NCI-H345 (cell line): ENCODE measurements at regions not wholly inside any gene's neighbourhood (a gene's known extent, or its start where the extent isn't known, plus 50 kb on each side); places are given as distances from the start of the nearest gene placed in this dataset.

Experiments
- DNase-seq: peaks from one replicate; lab custom pipeline; 2025; lab: John Stamatoyannopoulos, UW

DNA sequence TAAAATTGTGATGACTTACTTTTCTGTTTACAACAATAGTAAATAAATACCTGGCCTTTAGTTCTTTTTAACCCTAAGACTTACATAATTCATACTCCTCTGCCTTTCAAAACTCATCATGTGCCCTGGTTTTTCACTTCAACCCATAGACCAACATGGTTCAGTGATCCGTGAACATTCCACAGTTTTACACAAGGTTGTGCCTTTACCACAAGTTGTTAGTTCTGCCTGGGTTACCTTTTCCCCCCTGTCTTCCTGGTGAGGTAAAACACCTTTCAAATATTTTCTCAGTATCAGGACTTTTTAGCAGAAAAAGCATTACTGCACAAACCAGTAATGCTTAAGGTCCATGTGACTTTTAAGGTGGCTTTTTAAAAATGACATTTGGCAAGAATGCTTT is 1466.4 kb downstream of the PLA2G4A start:
- no peak for DNase-seq

DNA sequence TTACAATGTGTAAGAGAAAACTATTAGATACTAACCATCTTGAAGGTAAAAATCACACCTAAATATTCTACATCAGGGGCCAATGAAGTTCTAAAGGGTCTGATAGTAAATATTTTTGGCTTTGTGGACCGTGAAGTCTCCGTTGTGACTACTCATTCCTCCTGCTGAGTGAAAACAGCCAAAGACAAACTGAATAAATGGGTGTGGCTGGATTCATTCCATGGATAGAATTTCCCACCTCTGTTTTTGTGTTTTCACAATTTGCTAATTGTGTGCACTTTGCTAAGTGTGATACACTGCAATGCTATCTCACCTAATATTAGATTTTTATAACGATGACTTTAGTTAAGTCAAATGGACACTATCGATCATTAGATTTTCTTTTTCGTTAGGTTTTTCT is 1474.0 kb downstream of the PLA2G4A start:
- DNase-seq: no peak

GRCh38 chr1:188314557-188315137 is 1485.9 kb downstream of the PLA2G4A start:
- DNase-seq: no peak

DNA sequence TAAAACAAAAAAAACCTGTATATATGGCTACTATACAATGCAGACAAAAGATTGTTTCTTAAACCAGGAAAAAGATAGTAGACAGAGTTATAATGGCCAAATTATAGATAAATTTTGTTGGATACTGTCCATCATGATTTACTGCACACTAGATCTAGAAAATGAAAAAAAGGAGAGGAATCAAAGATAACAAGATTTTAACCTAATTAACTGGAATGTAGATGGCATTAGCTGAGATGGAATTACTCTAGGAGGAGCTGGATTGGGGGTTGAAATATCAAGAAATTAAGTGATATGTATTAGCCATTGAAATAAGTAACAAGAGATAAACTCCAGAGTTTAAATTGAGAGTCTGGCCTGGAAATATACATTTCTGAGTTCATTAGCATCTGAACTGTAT is 1489.1 kb downstream of the PLA2G4A start:
- DNase-seq: no peak

- DNase-seq: no peak
Observed at GRCh38 chr1:188325211-188325610, 1496.5 kb downstream of the PLA2G4A start.

DNA sequence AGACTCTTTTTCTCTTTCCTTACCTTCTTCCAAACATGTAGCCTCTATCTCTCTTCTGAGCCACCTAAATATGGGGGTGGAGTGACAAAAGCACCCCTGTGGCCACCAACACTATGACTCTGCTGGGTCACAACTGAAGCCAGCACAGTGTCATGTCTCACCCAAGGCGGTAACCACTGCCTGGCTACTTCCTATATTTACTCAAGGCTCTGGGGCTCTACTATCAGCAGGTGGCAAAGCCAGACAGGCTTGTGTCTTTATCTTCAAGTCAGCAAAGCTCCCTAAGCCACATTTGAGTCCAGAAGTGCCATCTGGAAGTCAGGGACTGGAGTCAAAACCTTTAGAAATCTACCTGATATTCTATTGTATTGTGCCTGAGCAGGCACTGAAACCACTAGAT is 1515.2 kb downstream of the PLA2G4A start:
- no peak for DNase-seq

DNA sequence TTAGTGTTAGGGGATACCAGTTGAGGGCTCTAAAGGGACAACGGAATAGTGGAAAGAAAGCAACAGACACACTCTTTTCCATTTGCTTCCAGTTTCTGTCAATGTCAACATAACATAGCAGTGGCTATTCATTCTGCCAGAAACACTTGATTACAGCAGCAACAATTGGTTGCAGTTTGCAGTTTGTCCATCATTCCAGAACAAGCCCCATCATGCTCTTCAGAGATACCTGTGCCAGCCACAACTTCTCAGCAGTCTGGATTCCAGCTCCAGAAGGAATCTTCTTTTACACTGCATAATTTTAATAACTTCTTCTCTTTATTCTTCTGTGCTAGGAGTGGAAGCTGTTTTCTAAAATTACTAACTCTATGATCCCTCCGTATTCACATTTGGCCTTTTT is 1521.4 kb downstream of the PLA2G4A start:
- no peak for DNase-seq

DNA sequence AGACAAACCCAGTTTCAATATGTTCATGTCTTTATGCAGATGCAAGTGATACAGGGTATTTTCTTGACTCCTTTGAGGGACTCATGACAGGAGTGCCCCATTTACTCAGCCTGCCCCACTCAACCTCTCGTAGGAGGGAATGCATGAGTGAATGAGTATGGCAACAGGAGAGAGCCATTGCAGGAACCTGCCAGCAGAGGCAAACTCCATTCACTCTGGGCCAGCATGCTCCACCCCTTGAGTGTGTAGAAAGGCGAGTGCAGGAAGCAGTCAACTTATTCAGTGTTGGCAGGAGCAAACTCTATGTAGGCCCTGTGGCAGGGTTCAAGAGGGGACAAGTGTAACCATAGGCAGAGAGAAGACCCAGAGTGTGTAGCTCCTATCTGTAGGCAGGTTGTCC is 1526.3 kb downstream of the PLA2G4A start:
- no peak for DNase-seq

DNA sequence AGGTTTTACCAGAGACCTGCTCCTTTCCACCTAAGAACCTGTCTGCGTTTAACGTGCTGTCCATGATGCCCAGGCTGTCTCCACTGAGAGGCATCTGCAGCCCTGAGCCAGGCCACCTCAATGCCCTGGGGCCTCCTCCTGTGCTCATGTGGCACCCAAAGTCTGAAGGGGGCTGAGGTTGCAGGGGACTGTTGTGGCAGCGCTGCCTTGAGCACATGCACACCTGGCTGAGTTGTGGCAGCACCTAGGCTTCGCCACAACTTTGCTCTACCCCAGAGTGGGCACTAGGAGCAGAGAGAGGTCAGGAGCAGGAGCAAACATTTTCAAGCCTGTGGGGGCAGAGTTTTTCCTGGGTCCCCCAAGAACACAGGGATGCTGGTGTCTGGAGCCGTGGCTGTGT is 1527.1 kb downstream of the PLA2G4A start:
- no peak for DNase-seq

GRCh38 chr1:188359315-188359714 is 1530.6 kb downstream of the PLA2G4A start:
- DNase-seq: no peak

DNA sequence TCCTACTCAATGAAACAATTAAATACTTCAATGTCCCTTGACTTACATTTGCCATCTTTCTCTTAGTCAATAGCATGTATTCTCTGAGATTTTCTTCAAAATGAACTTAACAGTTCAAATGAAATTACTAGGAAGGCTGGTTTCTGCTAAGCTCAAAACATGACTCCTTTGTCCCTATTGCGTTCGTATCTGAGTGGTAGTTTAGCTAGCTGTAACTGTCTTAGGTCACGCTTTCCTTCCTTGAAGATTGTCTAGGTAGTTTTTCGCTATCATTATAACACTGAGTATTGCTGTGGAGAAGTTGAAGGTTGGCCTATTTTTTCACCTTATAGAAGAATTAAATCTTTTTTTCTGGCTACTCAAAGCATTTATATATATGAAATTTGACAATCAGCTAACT is 1535.2 kb downstream of the PLA2G4A start:
- no peak for DNase-seq

DNA sequence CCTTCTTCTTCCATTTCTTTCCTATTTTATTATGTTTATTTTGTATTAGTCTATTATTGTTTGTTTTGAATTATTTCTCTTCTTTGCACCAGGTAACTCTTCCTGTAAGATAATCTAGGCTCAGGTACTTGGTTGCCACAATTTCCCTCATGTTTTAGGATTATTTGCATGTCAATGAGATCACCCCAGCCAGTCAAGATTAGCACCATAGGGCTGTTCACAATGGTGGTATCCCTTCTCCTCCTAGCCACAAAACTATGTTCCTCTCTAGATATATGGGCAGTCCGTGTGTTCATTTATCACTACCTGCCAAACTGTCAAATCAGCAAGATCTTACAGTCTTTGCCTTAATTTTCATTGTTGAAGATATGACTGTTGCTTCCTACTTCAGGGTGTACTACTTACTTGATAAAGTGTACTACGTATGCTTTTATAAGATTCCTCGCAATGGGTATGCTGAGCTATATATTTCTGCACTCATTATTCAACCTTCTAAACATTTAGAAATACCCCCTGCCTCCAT is 1536.2 kb downstream of the PLA2G4A start:
- no peak for DNase-seq

DNA sequence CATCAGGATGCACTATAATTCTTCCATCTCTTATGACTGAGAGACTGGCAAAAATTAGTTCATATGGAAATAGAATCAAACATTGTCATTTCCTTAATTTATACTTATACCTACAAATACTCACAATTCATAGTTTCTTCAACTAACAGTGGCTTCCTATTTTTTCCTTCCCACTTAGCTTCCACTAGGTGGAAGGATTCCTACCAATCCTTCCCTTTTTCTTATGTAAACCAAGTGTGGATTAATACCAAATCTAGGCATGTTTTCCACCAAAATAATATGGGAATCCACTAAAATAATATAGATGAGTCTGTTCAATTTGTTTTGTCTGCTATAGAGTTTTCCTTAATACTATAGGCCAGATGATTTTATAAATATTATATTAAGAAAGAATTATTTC is 1537.1 kb downstream of the PLA2G4A start:
- DNase-seq: no peak

DNA sequence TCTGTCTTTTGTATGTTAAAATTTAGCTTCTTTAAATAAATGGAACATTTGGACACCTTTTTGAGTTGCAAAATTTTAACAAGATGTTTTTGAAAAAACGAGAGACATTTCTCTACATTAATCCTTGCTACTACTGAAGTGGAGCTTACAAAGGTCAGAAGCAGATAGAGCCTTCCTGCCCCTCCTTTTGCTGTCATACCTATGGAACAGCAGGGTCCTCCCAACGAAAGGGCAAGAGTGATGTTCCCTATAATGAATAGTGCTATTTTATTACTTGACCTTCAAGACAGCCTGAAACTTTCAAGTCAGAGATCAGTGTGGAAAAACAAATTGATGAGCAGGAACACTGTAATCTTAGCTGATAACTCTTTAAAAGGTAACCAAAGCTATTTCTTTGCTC is 1538.9 kb downstream of the PLA2G4A start:
- DNase-seq: no peak

- DNase-seq: no peak
Observed at GRCh38 chr1:188371295-188371806, 1542.6 kb downstream of the PLA2G4A start.

DNA sequence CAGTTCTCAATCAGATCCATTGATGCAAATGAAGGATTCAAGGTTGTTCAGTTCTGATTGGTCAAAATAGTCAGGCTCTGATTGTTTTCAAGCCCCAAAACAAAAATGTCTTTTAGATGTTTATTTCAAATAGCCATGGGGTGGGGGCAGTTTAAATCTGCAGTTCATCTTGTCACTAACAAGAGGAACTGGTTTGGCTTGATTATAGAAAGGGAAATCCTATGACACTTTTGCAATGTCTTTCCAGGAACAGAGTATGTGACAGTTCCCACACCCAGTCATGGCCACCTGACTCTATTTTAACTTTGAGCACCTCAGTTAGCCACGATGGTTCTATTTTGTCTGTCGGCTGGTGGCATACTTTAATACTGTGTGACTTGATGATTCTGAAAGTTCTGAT is 1544.1 kb downstream of the PLA2G4A start:
- no peak for DNase-seq

DNA sequence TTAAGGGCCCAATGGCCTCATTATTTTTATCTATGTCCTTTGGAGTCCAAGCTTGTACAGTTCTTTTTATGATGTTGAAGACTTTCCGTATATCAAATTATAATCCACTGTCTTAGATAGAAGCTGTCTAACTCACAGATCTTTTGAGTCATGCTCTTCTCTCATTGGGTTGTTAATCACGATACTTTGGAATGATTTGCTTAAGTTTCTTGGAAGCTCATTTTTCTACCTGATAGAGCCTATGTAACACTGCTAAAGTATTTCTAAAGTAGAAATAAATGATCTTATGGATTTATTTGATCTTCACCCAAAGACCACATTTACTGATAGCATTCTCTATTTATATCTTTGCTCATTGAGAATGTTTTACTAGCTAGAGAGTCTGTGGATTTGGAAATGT is 1554.1 kb downstream of the PLA2G4A start:
- no peak for DNase-seq

DNA sequence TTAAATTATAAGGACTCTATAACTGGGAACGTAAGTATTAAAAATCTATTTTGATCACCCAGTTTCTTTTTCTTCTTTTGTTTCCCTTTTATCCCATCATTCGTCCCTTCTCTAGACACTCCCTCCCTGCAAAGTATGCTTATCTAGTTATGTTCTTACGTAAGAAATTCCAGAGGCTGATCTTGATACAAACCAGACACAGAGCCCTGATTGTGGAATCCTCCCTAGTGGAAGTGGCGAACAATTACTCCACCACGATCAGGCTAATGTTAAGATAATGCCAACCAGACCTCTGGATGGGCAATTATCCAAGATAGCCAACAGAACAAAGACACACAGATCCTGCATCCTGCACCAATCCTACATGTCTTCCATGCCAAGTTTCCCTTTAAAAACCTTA is 1557.4 kb downstream of the PLA2G4A start:
- DNase-seq: no peak

- no peak for DNase-seq
Observed at GRCh38 chr1:188386666-188387065, 1557.9 kb downstream of the PLA2G4A start.

GRCh38 chr1:188394677-188395076 is 1565.9 kb downstream of the PLA2G4A start:
- DNase-seq: no peak

- no peak for DNase-seq
Observed at GRCh38 chr1:188397521-188397920, 1568.8 kb downstream of the PLA2G4A start.

DNA sequence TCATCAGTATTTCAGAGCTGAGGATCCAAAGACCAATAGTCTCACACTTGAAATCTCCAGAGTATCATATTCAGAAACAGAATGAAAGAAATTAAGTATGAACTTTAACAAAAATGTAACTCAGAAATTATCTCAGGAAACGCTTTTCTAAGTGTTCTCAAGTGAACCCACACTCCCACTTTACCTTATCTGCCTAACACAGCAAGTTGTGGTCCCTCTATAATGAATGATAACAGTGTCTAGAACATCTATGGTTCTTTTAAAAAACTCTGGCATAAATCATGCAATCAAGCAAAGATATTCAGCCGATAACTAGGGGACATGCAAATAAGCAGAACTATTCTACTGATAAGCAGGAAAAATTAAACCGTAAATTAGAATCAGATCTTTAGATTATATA is 1574.2 kb downstream of the PLA2G4A start:
- no peak for DNase-seq

DNA sequence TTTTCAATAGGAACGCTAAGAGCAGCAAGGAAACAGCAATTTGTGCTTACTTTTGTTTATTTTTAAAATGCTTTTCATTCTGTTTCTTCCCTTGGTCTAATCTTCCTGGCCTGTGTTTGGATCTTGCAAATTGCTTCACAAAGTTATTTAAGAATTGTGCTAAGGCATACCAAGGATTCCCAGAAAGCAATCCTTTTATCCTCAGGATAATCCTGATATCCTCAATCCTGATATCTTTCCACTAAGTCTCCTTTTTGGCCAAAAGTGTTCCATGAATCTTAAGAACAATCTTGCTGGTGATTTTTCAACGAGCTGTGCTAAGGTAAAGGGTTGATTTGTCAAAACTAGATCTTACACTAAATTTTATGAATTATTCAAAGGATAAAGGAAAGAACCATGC is 1577.9 kb downstream of the PLA2G4A start:
- DNase-seq: no peak

DNA sequence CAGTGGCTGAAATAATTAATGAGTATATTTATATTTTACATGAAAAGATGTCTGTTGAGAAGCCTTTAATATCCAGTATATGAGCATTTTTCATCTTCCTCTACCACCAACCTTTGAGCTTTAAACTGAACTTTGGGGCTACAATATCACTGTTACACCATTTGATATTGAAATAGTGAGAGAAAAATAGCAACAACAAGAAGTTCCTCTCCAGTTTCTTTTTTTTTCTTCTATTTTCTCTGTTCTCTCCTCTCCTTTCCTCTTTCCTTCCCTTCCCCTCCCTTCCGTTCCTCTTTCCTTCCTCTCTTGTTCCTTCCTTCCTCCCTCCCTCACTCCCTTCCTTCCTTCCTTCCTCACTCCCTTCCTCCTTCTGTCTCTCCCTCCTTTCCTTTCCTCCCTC is 1591.4 kb downstream of the PLA2G4A start:
- DNase-seq: no peak
